T follicular helper cell (primary cell): ENCODE measurements at regions not wholly inside any gene's neighbourhood (a gene's known extent, or its start where the extent isn't known, plus 50 kb on each side); places are given as distances from the start of the nearest gene placed in this dataset.

Experiments used
- DNase-seq: peaks from one replicate; pipeline ENCODE4 v3.0.0-alpha.2; 2020; ENCODE audit warnings: low read depth

- no peak for DNase-seq
Observed at GRCh38 chr18:40882468-40882867, 1072.6 kb upstream of the PIK3C3 start.

- no peak for DNase-seq
Observed at GRCh38 chr18:40878371-40878770, 1076.7 kb upstream of the PIK3C3 start.

- no peak for DNase-seq
Observed at GRCh38 chr18:40877096-40877495, 1077.9 kb upstream of the PIK3C3 start.

- DNase-seq, result no peak
Observed at GRCh38 chr18:40875101-40875615, 1079.9 kb upstream of the PIK3C3 start.

DNA sequence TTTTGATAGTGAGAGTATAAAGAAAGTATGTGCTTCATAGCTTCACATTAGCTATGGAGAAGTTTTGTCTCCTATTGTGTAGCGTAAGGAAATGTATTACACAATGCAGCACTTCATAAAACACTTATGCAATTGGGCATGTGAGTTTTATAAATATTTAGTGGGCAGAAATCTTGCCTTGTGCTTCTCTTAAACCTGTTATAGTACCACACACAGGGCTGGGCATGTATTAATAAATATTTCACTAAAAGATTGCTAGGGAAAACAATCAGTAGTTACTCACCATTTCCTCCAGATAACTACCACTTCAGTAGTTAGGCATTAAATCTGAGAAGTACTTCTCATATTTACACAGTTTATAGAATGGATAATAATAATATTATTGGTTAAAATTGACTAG is 1080.8 kb upstream of the PIK3C3 start:
- DNase-seq, result no peak

DNA sequence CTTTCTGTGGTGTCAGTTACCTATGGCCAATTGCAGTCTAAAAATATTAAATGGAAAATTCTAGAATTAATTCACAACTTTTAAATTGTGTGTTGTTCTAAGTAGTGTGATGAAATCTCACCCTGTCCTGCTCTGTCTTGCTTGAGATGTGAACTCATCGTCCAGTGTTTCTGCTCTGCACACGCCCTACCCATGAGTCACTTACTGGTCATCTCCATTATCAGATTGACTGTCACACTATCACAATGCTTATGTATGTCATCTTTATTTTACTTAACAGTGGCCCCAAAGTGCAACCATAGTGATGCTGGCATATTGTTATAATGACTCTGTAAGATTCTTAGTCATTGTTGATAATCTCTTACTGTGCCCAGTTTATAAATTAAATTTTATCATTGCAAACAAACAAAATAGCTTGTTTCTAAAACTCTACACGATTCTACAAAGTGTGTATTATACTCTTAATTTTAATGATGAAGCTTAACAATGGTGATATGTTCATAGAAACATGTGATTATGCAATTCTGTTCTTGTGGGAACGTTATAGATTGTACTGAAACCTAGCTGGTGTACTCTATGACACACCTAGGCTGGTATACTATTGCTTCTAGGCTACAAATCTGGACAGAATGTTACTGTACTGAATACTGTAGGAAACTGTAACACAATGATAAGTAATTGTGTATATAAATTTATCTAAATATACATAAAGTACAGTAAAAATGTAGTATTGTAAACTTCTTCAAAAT is 1086.8 kb upstream of the PIK3C3 start:
- DNase-seq, result no peak

DNA sequence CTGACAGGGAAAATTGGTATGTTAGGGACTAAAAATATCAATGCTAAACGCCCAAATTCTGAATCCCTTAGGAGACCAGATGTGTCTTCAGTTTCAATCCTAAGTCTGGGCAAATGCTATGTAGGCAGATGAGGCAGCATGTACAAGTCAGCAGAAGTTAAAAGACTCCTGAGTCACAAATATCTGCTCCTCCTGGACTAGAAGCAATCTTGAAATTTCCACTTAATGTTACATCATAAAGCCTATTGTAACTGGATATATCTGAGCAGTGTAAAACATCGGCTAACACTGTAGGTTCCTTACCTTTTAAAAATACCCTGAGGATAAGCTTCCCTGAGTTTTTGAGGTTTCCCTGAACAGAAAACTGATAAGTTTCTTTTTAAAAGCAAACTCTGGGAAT is 1087.6 kb upstream of the PIK3C3 start:
- DNase-seq, result no peak

DNA sequence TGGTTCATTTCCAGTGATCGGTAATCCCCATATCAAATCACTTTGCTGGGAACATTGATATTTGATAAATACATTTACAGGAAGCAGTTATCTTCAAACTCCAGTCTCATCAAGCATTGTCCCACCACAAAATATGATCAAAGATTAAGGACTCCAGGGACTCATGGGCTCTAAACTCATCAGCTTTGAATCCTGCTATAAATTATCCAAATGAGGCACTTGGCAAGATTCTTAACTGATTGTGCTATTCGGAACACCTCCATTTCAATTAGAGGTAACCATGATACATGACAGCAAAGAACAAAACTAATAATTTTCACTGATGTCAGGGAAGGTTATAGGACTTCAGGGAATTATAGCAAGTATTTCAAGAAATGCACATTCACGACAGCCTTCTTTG is 1088.1 kb upstream of the PIK3C3 start:
- DNase-seq, result no peak

- DNase-seq, result no peak
Observed at GRCh38 chr18:40866013-40866645, 1088.9 kb upstream of the PIK3C3 start.

- DNase-seq, result no peak
Observed at GRCh38 chr18:40864846-40865245, 1090.2 kb upstream of the PIK3C3 start.

GRCh38 chr18:40863801-40864200 is 1091.2 kb upstream of the PIK3C3 start:
- no peak for DNase-seq

GRCh38 chr18:40860189-40860588 is 1094.8 kb upstream of the PIK3C3 start:
- DNase-seq, result no peak

- no peak for DNase-seq
Observed at GRCh38 chr18:40855661-40856060, 1099.4 kb upstream of the PIK3C3 start.

DNA sequence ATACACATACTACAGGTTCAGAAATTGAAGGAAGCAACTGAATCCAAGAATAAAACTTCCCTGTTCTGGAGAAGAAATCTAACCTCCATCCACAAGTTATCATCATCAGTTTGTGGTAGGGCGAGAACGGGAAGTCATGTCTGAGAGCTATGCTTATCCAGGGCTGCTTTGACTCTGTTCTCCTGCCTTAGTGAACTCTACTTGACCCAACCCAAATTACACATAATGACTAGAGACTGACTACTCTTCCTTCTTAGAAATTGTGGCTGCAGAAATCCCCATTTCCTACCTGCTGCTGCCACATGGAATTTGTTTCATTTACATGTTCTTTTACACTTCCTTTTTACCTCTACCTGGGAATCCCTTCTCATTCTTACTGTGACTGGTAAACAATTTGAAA is 1102.6 kb upstream of the PIK3C3 start:
- DNase-seq, result no peak

DNA sequence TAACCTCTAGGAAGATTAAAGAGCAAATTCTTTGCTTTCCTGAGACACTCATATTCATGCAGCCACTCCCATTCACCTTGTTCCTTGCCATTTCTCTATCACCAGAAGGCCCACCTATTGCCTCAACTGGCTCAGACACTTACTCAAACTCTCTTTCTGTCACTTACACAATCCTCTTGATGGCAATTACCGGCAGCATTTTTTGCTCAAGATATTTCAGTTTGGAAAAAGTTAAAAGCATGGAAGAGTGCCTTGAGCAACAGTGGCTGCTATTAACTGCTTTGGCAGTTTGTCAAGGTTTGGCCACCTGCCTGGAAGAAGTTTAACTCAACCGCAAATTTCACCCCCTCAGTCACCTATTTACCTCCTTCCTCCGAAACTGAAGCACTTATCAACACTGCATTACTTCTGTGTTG is 1104.0 kb upstream of the PIK3C3 start:
- no peak for DNase-seq

- DNase-seq, result no peak
Observed at GRCh38 chr18:40849886-40850285, 1105.1 kb upstream of the PIK3C3 start.

GRCh38 chr18:40841467-40841866 is 1113.6 kb upstream of the PIK3C3 start:
- DNase-seq, result no peak

GRCh38 chr18:40841063-40841462 is 1114.0 kb upstream of the PIK3C3 start:
- no peak for DNase-seq

GRCh38 chr18:40832362-40832761 is 1122.7 kb upstream of the PIK3C3 start:
- no peak for DNase-seq

GRCh38 chr18:40824291-40824690 is 1130.7 kb upstream of the PIK3C3 start:
- DNase-seq, result no peak

DNA sequence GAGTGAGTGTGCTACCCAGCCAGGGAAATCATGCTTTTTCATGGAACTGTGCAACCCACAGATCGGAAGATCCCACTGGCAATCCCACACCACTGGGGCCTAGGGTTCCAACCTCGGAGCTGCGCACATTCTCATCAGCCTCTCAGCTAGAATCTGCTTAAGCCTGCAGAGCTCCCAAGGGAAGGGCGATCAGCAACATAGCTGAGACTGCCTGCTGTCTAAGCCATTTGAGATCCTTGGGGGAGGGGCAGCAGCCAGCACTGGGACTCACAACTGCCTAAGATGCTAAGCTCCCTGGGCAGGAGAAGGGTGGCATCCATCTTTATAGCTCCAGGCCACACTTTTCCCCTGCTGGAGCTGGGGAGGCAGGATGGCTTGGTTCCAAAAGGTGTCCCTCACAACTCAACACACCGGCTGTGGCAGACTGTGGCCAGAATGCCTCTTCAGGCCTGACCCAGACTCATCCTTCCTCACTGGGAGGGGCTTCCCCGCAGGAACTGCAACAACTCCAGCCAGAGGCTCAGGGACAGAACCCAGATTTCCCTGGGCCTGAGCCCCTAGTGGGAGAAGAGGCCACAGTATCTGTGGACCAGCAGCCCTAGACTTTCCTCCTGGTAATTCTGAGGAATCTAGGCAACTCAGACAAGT is 1133.3 kb upstream of the PIK3C3 start:
- DNase-seq, result no peak

DNA sequence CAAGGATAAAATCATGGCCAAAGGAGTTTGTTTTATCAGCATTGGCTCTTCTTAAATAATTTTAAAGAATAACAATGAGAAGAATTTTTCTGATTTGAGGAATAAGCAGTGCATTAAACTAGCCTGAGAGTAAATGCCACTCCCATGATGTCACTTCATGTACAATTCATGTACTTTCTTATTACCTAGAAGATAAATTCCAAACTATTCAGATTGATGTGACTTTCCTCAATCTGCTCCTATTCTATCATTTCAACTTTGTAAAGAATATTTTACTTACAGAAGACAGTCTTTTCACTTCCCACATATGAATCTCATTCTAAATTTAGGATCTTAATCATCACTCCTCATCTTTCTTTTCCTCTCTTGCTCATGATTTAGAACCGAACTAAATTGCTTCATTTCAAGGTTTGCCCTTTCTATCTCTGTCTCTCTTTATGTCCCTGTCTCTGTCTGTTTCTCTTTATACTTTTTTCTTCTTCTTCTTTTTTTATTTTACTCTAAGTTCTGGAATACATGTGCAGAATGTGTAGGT is 1142.0 kb upstream of the PIK3C3 start:
- no peak for DNase-seq

DNA sequence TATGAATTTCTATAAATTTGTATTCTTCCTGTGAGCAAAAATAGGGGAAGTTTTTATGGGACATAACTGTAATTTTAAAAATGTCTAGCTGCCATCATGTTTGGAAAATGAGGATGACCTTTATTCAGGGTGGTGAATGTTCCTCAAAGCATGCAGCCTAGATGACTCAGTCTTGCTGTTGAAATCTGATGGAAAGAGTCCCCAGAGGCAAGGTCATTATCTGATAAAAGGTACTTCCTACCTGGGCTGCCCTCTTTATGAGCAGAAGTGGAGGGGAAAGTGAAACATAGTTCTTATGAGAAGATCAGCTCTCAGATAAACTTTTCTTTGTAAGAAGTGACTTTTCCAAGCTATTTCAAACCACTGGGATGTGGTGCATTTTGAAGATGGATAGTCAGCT is 1144.7 kb upstream of the PIK3C3 start:
- no peak for DNase-seq
